A549 (cell line): ENCODE measurements at regions not wholly inside any gene's neighbourhood (a gene's known extent, or its start where the extent isn't known, plus 50 kb on each side); places are given as distances from the start of the nearest gene placed in this dataset.
"Not testable (repeated sequence)": the region's sequence is repeated elsewhere in the genome, so short reads cannot be mapped to it uniquely, and the experiment has no call there.

ENCODE experiments used
- ATAC-seq, 2 experiments: fragments of 200-7000 bp in 1 of 2; fragments of >200 bp in 1 of 2; cut with Nextera tagmentation in 1 of 2; cut with Tn5 transposase in 1 of 2; 3 replicates each; pipeline versions ENCODE4 v1.8.0 to v1.9.1; 2018 to 2020; ENCODE audit warnings: mild to moderate bottlenecking in 1 of 2, moderate library complexity in 1 of 2
- CTCF ChIA-PET: fragments of 300-600 bp; sonication (Branson Sonifier 250); formaldehyde crosslinking; extraction: SDS; loops from one replicate; lab custom pipeline; 2021; ENCODE audit warnings: antibody characterized with exemption, inconsistent platforms; lab: Yijun Ruan, JAX
- POLR2A ChIA-PET: fragments of 350-600 bp; formaldehyde crosslinking; extraction: SDS; loops from one replicate; lab custom pipeline; 2021; ENCODE audit warnings: antibody characterized with exemption, inconsistent platforms; lab: Yijun Ruan, JAX
- DNase-seq, 2 experiments: peaks; one replicate each; pipeline versions ENCODE4 v3.0.0 to v3.0.0-alpha.2; 2011 to 2016; ENCODE audit warnings: low read depth in 1 of 2, low spot score in 1 of 2
- FAIRE-seq: peaks from 2 replicates; lab custom pipeline; 2011; peaks lifted over from hg19 to GRCh38; lab: Jason Lieb, UNC
- H3K27ac ChIP-seq, 2 experiments: fragments of >200 bp; sonication (Bioruptor Twin); formaldehyde crosslinking; 3 replicates each; pipeline ENCODE4 v1.5.1; 2016 to 2017
- H3K4me1 ChIP-seq: fragments of >200 bp; sonication (Bioruptor Twin); formaldehyde crosslinking; 3 replicates; pipeline ENCODE4 v1.6.1; 2016
- H3K4me2 ChIP-seq: fragments of >200 bp; sonication (Bioruptor Twin); formaldehyde crosslinking; 3 replicates; pipeline ENCODE4 v1.6.1; 2016
- H3K4me3 ChIP-seq: fragments of >200 bp; sonication (Bioruptor Twin); formaldehyde crosslinking; 3 replicates; pipeline ENCODE4 v1.5.1; 2016
- H3K9me3 ChIP-seq: fragments of >200 bp; sonication (Bioruptor Twin); formaldehyde crosslinking; 3 replicates; pipeline ENCODE4 v1.6.1; 2016
- BHLHE40 ChIP-seq: IDR thresholded peaks from 2 replicates; pipeline ENCODE4 v1.6.1; 2012; ENCODE audit warnings: low read depth, low read length, inconsistent platforms
- CBX2 ChIP-seq: fragments of 200-600 bp; sonication (generic); IDR thresholded peaks from 2 replicates; pipeline ENCODE4 v1.6.1; 2016; ENCODE audit warnings: low read depth, mild to moderate bottlenecking, borderline replicate concordance
- EHF ChIP-seq: fragments of 250-450 bp; sonication (Bioruptor Pico); IDR thresholded peaks from 2 replicates; pipeline ENCODE4 v1.5.0; 2020; ENCODE audit warnings: mild to moderate bottlenecking
- EHMT2 ChIP-seq: fragments of 200-600 bp; sonication (generic); IDR thresholded peaks from 2 replicates; pipeline ENCODE4 v1.6.1; 2016; ENCODE audit warnings: antibody characterized with exemption, low read depth, mild to moderate bottlenecking, moderate library complexity
- ELK1 ChIP-seq: fragments of 150-350 bp; IDR thresholded peaks from 2 replicates; pipeline ENCODE4 v1.6.1; 2014; ENCODE audit warnings: low read depth, mild to moderate bottlenecking, low read length
- FOXS1 ChIP-seq: fragments of 250-450 bp; sonication (Bioruptor Pico); IDR thresholded peaks from 2 replicates; pipeline ENCODE4 v1.5.0; 2020; ENCODE audit warnings: mild to moderate bottlenecking, moderate library complexity
- HDAC2 ChIP-seq: fragments of 200-600 bp; sonication (generic); IDR thresholded peaks from 2 replicates; pipeline ENCODE4 v1.6.1; 2016
- HMGXB4 ChIP-seq: fragments of 250-450 bp; sonication (Bioruptor Pico); IDR thresholded peaks from 2 replicates; pipeline ENCODE4 v1.5.0; 2021; ENCODE audit warnings: mild to moderate bottlenecking, moderate library complexity, borderline replicate concordance
- HOXA7 ChIP-seq: fragments of 250-450 bp; sonication (Bioruptor Pico); IDR thresholded peaks from 2 replicates; pipeline ENCODE4 v1.5.0; 2020; ENCODE audit warnings: mild to moderate bottlenecking, moderate library complexity
- JUN ChIP-seq, 2 experiments: fragments of >200 bp; sonication (Bioruptor Twin); formaldehyde crosslinking; IDR thresholded peaks; 2 replicates in 1 of 2; 3 replicates in 1 of 2; pipeline ENCODE4 v1.6.1; 2016 to 2017
- JUNB ChIP-seq: fragments of >200 bp; sonication (Bioruptor Twin); formaldehyde crosslinking; IDR thresholded peaks from 2 replicates; pipeline ENCODE4 v1.6.1; 2016
- KDM1A ChIP-seq: fragments of 200-600 bp; sonication (generic); IDR thresholded peaks from 2 replicates; pipeline ENCODE4 v1.6.1; 2016; ENCODE audit warnings: low read depth, mild to moderate bottlenecking
- KDM5A ChIP-seq: fragments of 200-600 bp; sonication (generic); IDR thresholded peaks from 2 replicates; pipeline ENCODE4 v1.6.1; 2016; ENCODE audit warnings: antibody characterized with exemption, mild to moderate bottlenecking
- MAFK ChIP-seq: fragments of 450-650 bp; IDR thresholded peaks from 2 replicates; pipeline ENCODE4 v1.6.1; 2014; ENCODE audit not compliant: partially characterized antibody
- MAX ChIP-seq: IDR thresholded peaks from 2 replicates; pipeline ENCODE4 v1.6.1; 2012
- MYC ChIP-seq: IDR thresholded peaks from 2 replicates; pipeline ENCODE4 v1.6.1; 2012; ENCODE audit warnings: mild to moderate bottlenecking, inconsistent platforms, low read length, improper control_type of control experiment, borderline replicate concordance
- NFE2L2 ChIP-seq: fragments of 150-350 bp; conservative IDR thresholded peaks from 2 replicates; pipeline ENCODE4 v1.6.1; 2014; ENCODE audit warnings: low read length
- NPAS2 ChIP-seq: fragments of 250-450 bp; sonication (Bioruptor Pico); IDR thresholded peaks from 2 replicates; pipeline ENCODE4 v1.8.0; 2022; ENCODE audit warnings: mild to moderate bottlenecking, moderate library complexity, borderline replicate concordance
- NR3C1 ChIP-seq: fragments of >200 bp; sonication (Bioruptor Twin); formaldehyde crosslinking; IDR thresholded peaks from 3 replicates; pipeline ENCODE4 v1.6.1; 2017
- PHF8 ChIP-seq: fragments of 200-600 bp; sonication (generic); IDR thresholded peaks from 2 replicates; pipeline ENCODE4 v1.6.1; 2016; ENCODE audit warnings: low read depth, mild to moderate bottlenecking, antibody characterized with exemption, moderate library complexity, borderline replicate concordance
- RAD21 ChIP-seq, 2 experiments: fragments of >200 bp in 1 of 2; sonication (Bioruptor Twin) in 1 of 2; formaldehyde crosslinking in 1 of 2; IDR thresholded peaks in 1 of 2; conservative IDR thresholded peaks in 1 of 2; 2 replicates in 1 of 2; 3 replicates in 1 of 2; pipeline ENCODE4 v1.6.1; 2012 to 2018; ENCODE audit warnings: inconsistent platforms in 1 of 2
- RCOR1 ChIP-seq: fragments of 150-350 bp; IDR thresholded peaks from 2 replicates; pipeline ENCODE4 v1.6.1; 2014; ENCODE audit warnings: antibody characterized with exemption, low read length, low read depth
- RFX5 ChIP-seq: fragments of 450-650 bp; IDR thresholded peaks from 2 replicates; pipeline ENCODE4 v1.7.1; 2014; ENCODE audit warnings: antibody characterized with exemption, mild to moderate bottlenecking, moderate library complexity
- SMC3 ChIP-seq: fragments of >200 bp; sonication (Bioruptor Twin); formaldehyde crosslinking; IDR thresholded peaks from 3 replicates; pipeline ENCODE4 v1.6.1; 2018; ENCODE audit warnings: inconsistent platforms
- SREBF2 ChIP-seq: fragments of 450-650 bp; IDR thresholded peaks from 2 replicates; pipeline ENCODE4 v1.6.1; 2014; ENCODE audit warnings: mild to moderate bottlenecking, moderate library complexity
- TFCP2L1 ChIP-seq: fragments of 250-450 bp; sonication (Bioruptor Pico); IDR thresholded peaks from 2 replicates; pipeline ENCODE4 v1.5.0; 2021; ENCODE audit warnings: mild to moderate bottlenecking
- USF2 ChIP-seq: fragments of 450-650 bp; IDR thresholded peaks from 2 replicates; pipeline ENCODE4 v1.6.1; 2014; ENCODE audit warnings: antibody characterized with exemption
- ZC3H11A ChIP-seq: fragments of 450-650 bp; IDR thresholded peaks from 2 replicates; pipeline ENCODE4 v1.6.1; 2014; ENCODE audit warnings: antibody characterized with exemption, mild to moderate bottlenecking
- ZFP36 ChIP-seq: fragments of 450-650 bp; IDR thresholded peaks from 2 replicates; pipeline ENCODE4 v1.6.1; 2014; ENCODE audit warnings: borderline replicate concordance; ENCODE audit not compliant: partially characterized antibody
- WGBS: methylation state at CpG from one replicate; pipeline ENCODE4 v1.1.6; 2017; ENCODE audit errors: missing lambda C conversion rate; 5-methylcytosine and 5-hydroxymethylcytosine counted together

GRCh38 chrX:65894133-65894532 is 145.7 kb downstream of the VSIG4 start:
- DNase-seq = no peak
- no peak overlapping the region for H3K27ac ChIP-seq
- TF ChIP-seq JUNB (no peak), ELK1 (no peak), KDM1A (no peak), MYC (no peak), RCOR1 (no peak), TFCP2L1 (CRISPR knock-in tag) (no peak), NR3C1 (no peak), EHMT2 (no peak), MAFK (no peak), FOXS1 (CRISPR knock-in tag) (no peak), KDM5A (no peak), RAD21 (conservative IDR thresholded peaks at IDR 0.05 in 1 of 2, IDR thresholded peaks at IDR 0.05 in 1 of 2) (no peak), NPAS2 (CRISPR knock-in tag) (no peak), PHF8 (no peak), USF2 (no peak), RFX5 (no peak), EHF (CRISPR knock-in tag) (no peak)
- TF ChIP-seq, all 56 proteins: peak for 0
- Histone ChIP-seq H3K9me3 (no peaks in the 10 kb centered on the region), H3K4me3 (no peak overlapping the region), H3K4me1 (no peaks in the 10 kb centered on the region), H3K4me2 (no peak overlapping the region)
- ChIA-PET POLR2A (no interaction called here), CTCF (no interaction called here)
- FAIRE-seq (no peak), ATAC-seq (no peak)
- WGBS = 28% methylated on average over 3 of the region's 8 CpGs

- DNase-seq, H3K4me1 ChIP-seq, H3K27ac ChIP-seq, POLR2A ChIA-PET, H3K4me2 ChIP-seq, H3K4me3 ChIP-seq, CTCF ChIA-PET, FAIRE-seq, H3K9me3 ChIP-seq, ATAC-seq: not testable (repeated sequence)
- WGBS = 2% methylated on average over 2 of the region's 2 CpGs
Observed at GRCh38 chrX:65891817-65892216, 148.1 kb downstream of the VSIG4 start.

- FAIRE-seq, H3K4me3 ChIP-seq, ATAC-seq, H3K4me1 ChIP-seq, DNase-seq, H3K27ac ChIP-seq, CTCF ChIA-PET, H3K4me2 ChIP-seq, POLR2A ChIA-PET, H3K9me3 ChIP-seq: not testable (repeated sequence)
- WGBS = 0% methylated on average over 1 of the region's 1 CpG
Observed at GRCh38 chrX:65888150-65888549, 151.7 kb downstream of the VSIG4 start.

GRCh38 chrX:65883556-65883955 is 156.3 kb downstream of the VSIG4 start:
- no peak for ATAC-seq
- H3K4me2 ChIP-seq = no peak overlapping the region
- ChIA-PET POLR2A (no interaction called here), CTCF (no interaction called here)
- no peaks in the 10 kb centered on the region for H3K4me1 ChIP-seq
- TF ChIP-seq BHLHE40 (no peak), HOXA7 (CRISPR knock-in tag) (no peak), RCOR1 (no peak), RFX5 (no peak), SMC3 (no peak), EHF (CRISPR knock-in tag) (no peak), ZC3H11A (no peak), CBX2 (no peak), ZFP36 (no peak), KDM5A (no peak), MAFK (no peak), MAX (no peak), HMGXB4 (no peak), SREBF2 (no peak), HDAC2 (no peak), NFE2L2 (no peak), TFCP2L1 (CRISPR knock-in tag) (no peak), JUN (IDR thresholded peaks at IDR 0.05) (no peak)
- WGBS = 12% methylated on average over 2 of the region's 2 CpGs
- no peak for FAIRE-seq
- H3K27ac ChIP-seq = no peak overlapping the region
- H3K4me3 ChIP-seq = no peak overlapping the region
- no peaks in the 10 kb centered on the region for H3K9me3 ChIP-seq
- no peak for DNase-seq
